ENCODE measurements at regions not wholly inside any gene's neighbourhood (a gene's known extent, or its start where the extent isn't known, plus 50 kb on each side); places are given as distances from the start of the nearest gene placed in this dataset.
"Not testable (repeated sequence)": the region's sequence is repeated elsewhere in the genome, so short reads cannot be mapped to it uniquely, and the experiment has no call there.

DNA sequence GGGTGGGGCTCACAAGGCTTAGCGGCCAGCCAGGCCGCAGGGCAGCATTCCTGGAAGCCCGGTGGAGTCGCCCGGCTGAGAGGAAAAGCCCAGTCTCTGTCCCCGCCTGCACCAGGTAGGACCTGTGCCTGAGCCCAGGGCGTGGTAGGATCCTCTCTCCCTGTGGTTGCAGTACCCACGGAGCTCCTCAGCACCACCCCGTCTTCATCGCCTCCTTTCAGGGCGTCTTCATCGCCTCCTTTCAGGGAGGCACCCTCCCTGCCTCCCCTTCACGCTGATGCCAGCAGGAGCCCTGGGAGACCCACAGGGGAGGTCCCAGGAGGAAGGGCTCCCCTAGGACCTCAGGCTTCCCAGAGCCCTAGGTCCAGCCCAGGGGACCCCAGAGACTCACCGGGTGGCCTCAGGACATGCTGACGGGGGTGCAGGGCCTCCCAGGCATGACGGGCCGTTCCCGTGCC, 53.3 kb upstream of the NOTCH1 start:
- DNase-seq (ENCODE audit: low read depth, low spot score), result no peak

GRCh38 chr9:136598390-136599073, 52.7 kb upstream of the NOTCH1 start:
- DNase-seq (ENCODE audit: low read depth, low spot score); in situ Hi-C loops (cut with HindIII; ENCODE audit: low pct_unique_long_range_greater_than_20kb, low sequenced_read_pairs): not testable (repeated sequence)

More for the DNA sequence above, 53.3 kb upstream of the NOTCH1 start:
- in situ Hi-C loops (cut with HindIII; ENCODE audit: low pct_unique_long_range_greater_than_20kb, low sequenced_read_pairs), result no loop called here

DNA sequence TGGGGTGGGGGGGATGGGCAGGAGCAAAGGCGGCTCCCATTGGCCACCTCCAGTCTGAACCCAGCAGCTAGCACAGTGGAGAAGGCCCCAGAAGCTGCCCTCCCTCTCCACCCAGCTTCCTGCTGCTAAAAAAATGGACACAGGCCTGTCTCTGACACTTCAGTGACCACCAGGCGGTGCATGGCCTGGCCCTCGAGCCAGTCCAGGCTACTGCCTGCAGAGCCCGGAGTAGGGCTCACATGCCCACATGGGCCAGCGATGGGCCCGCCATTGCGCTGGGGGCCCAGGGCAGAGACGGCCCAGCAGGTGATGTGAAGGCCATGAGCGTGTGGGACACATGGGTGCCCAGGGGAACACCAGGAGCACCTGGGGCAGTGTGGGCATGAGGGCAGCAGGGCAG, 52.1 kb upstream of the NOTCH1 start:
- DNase-seq (ENCODE audit: low read depth, low spot score), result no peak
- in situ Hi-C loops (cut with HindIII; ENCODE audit: low pct_unique_long_range_greater_than_20kb, low sequenced_read_pairs), result no loop called here

DNA sequence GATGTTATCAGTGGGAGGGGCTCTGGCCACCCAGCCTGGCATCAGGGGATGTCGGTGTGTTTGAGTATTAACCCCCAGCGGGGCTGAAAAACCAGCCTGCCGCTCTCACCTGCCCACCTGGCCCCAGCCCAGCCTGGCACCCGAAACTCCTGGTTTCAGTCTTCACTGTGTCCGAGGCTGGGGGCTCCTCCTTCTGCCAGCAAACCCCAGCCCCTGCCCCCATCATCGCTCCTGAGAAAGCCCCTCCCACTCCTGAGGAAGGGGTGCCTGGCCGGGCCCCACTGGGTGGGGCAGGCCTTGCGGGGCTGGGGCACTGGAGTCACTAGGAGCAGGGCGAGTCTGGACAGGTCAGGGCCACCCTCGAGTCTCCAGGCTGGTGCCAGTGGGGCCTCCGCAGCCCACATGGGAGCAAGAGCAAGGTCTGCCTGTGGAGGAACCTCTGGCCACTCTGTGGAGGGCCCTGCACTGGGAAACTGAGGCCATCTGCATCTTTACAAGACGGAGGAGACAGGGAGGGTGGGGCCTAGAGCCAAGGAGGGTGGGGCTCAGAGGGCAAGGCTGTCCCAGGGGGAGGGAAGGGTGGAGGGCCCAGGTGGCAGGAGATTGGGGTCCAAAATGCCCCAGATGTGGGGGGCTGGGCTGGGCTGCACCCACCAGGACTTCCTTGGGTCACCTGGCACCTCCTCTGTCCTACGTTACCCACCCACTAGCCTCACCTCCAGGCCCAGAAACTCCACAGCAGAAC, 51.5 kb upstream of the NOTCH1 start:
- no peak for DNase-seq (ENCODE audit: low read depth, low spot score)
- in situ Hi-C loops (cut with HindIII; ENCODE audit: low pct_unique_long_range_greater_than_20kb, low sequenced_read_pairs), result no loop called here

- DNase-seq (ENCODE audit: low read depth, low spot score), result peak; percentile 82
- in situ Hi-C loops (cut with HindIII; ENCODE audit: low pct_unique_long_range_greater_than_20kb, low sequenced_read_pairs), result no loop called here
Measured at GRCh38 chr9:136596630-136597031, 50.8 kb upstream of the NOTCH1 start.

- in situ Hi-C loops (cut with HindIII; ENCODE audit: low pct_unique_long_range_greater_than_20kb, low sequenced_read_pairs), result no loop called here
Measured at GRCh38 chr9:136596217-136596616, 50.4 kb upstream of the NOTCH1 start.

GRCh38 chr9:136595245-136596153, 49.7 kb upstream of the NOTCH1 start:
- no peak for DNase-seq (ENCODE audit: low read depth, low spot score)
- in situ Hi-C loops (cut with HindIII; ENCODE audit: low pct_unique_long_range_greater_than_20kb, low sequenced_read_pairs), result no loop called here

More at GRCh38 chr9:136596217-136596616, 50.4 kb upstream of the NOTCH1 start:
- no peak for DNase-seq (ENCODE audit: low read depth, low spot score)
